IPS-NIHi7 (cell line): ENCODE measurements at regions not wholly inside any gene's neighbourhood (a gene's known extent, or its start where the extent isn't known, plus 50 kb on each side); places are given as distances from the start of the nearest gene placed in this dataset.

ENCODE experiments used
- DNase-seq: peaks from one replicate; pipeline ENCODE4 v3.0.0; 2012; ENCODE audit warnings: mixed read lengths; ENCODE audit errors: extremely low spot score

GRCh38 chr5:167578977-167579692, 712.3 kb upstream of the WWC1 start:
- DNase-seq: no peak

- DNase-seq: no peak
Measured at GRCh38 chr5:167579693-167580055, 711.8 kb upstream of the WWC1 start.

GRCh38 chr5:167580608-167581007, 710.8 kb upstream of the WWC1 start:
- no peak for DNase-seq

GRCh38 chr5:167582283-167582682, 709.2 kb upstream of the WWC1 start:
- DNase-seq: no peak

- no peak for DNase-seq
Measured at GRCh38 chr5:167582886-167583285, 708.6 kb upstream of the WWC1 start.

GRCh38 chr5:167585184-167585583, 706.3 kb upstream of the WWC1 start:
- no peak for DNase-seq

GRCh38 chr5:167587772-167588437, 703.5 kb upstream of the WWC1 start:
- DNase-seq: peak; percentile 79

- no peak for DNase-seq
Measured at GRCh38 chr5:167592114-167592513, 699.3 kb upstream of the WWC1 start.

GRCh38 chr5:167593329-167594060, 698.0 kb upstream of the WWC1 start:
- DNase-seq: no peak

GRCh38 chr5:167594061-167594435, 697.4 kb upstream of the WWC1 start:
- DNase-seq: no peak

- DNase-seq: no peak
Measured at GRCh38 chr5:167594750-167595149, 696.7 kb upstream of the WWC1 start.

- DNase-seq: no peak
Measured at GRCh38 chr5:167595196-167595595, 696.2 kb upstream of the WWC1 start.

- no peak for DNase-seq
Measured at GRCh38 chr5:167598166-167598565, 693.3 kb upstream of the WWC1 start.

GRCh38 chr5:167602067-167602466, 689.4 kb upstream of the WWC1 start:
- no peak for DNase-seq

GRCh38 chr5:167603135-167603534, 688.3 kb upstream of the WWC1 start:
- no peak for DNase-seq

GRCh38 chr5:167608390-167609272, 682.8 kb upstream of the WWC1 start:
- no peak for DNase-seq

- DNase-seq: peak; percentile 14
Measured at GRCh38 chr5:167614294-167615021, 677.0 kb upstream of the WWC1 start.

GRCh38 chr5:167616043-167616890, 675.2 kb upstream of the WWC1 start:
- no peak for DNase-seq

GRCh38 chr5:167623354-167623753, 668.1 kb upstream of the WWC1 start:
- DNase-seq: no peak

GRCh38 chr5:167624053-167624452, 667.4 kb upstream of the WWC1 start:
- DNase-seq: no peak
